GM19324 (cell line): ENCODE measurements at regions not wholly inside any gene's neighbourhood (a gene's known extent, or its start where the extent isn't known, plus 50 kb on each side); places are given as distances from the start of the nearest gene placed in this dataset.

ENCODE experiments used
- ATAC-seq: cut with Tn5 transposase; IDR thresholded peaks from one replicate; pipeline ENCODE4 v1.9.1; 2021; ENCODE audit warnings: mild to moderate bottlenecking, moderate library complexity; ENCODE audit not compliant: unreplicated experiment, low FRiP score

GRCh38 chr1:5404412-5405203 lies 587.6 kb downstream of the NPHP4 start:
- ATAC-seq = no peak

- no peak for ATAC-seq
These were observed 588.3 kb downstream of the NPHP4 start for GRCh38 chr1:5403935-5404334.

GRCh38 chr1:5402618-5403017 lies 589.6 kb downstream of the NPHP4 start:
- ATAC-seq = no peak

- ATAC-seq = no peak
These were observed 592.5 kb downstream of the NPHP4 start for GRCh38 chr1:5399771-5400170.

GRCh38 chr1:5396593-5396992 lies 595.6 kb downstream of the NPHP4 start:
- no peak for ATAC-seq

GRCh38 chr1:5394111-5394510 lies 598.1 kb downstream of the NPHP4 start:
- ATAC-seq = no peak

- ATAC-seq = no peak
These were observed 598.6 kb downstream of the NPHP4 start for GRCh38 chr1:5393603-5394002.

GRCh38 chr1:5393146-5393545 lies 599.1 kb downstream of the NPHP4 start:
- ATAC-seq = no peak

- no peak for ATAC-seq
These were observed 600.5 kb downstream of the NPHP4 start for GRCh38 chr1:5391725-5392124.

GRCh38 chr1:5390504-5390903 lies 601.7 kb downstream of the NPHP4 start:
- no peak for ATAC-seq

- ATAC-seq = no peak
These were observed 602.9 kb downstream of the NPHP4 start for GRCh38 chr1:5389101-5389885.

GRCh38 chr1:5388622-5389021 lies 603.6 kb downstream of the NPHP4 start:
- ATAC-seq = no peak

GRCh38 chr1:5386371-5386770 lies 605.9 kb downstream of the NPHP4 start:
- no peak for ATAC-seq

- ATAC-seq = no peak
These were observed 606.3 kb downstream of the NPHP4 start for GRCh38 chr1:5385956-5386355.

- ATAC-seq = no peak
These were observed 607.0 kb downstream of the NPHP4 start for GRCh38 chr1:5385096-5385799.

- no peak for ATAC-seq
These were observed 610.7 kb downstream of the NPHP4 start for GRCh38 chr1:5381491-5381890.

GRCh38 chr1:5379176-5379759 lies 613.0 kb downstream of the NPHP4 start:
- no peak for ATAC-seq

GRCh38 chr1:5376538-5377247 lies 615.5 kb downstream of the NPHP4 start:
- no peak for ATAC-seq

GRCh38 chr1:5375481-5375880 lies 616.7 kb downstream of the NPHP4 start:
- no peak for ATAC-seq

- ATAC-seq = no peak
These were observed 618.0 kb downstream of the NPHP4 start for GRCh38 chr1:5374192-5374591.
